ENCODE measurements at regions not wholly inside any gene's neighbourhood (a gene's known extent, or its start where the extent isn't known, plus 50 kb on each side); places are given as distances from the start of the nearest gene placed in this dataset.

DNA sequence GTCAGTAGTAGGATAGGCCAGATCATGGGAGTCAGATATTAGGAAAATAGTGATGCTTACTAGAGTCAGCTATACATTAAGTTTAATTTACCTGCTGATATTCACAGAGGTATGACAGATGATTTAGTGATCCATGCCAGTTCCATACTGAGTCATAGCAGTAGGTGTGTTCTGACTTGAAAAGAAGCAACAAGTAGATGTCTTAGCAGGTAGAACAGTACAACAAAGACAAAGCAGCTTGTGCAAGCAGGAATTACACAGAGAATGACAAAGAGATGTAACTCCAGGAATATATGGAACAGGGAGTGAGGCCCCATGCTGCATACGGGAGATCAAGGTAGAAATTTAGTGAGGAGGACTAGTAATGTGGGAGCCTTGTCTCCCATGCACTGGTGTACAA is 556.9 kb downstream of the SLC16A7 start:
- Histone ChIP-seq H2AFZ (ENCODE audit: low read length) (no peak overlapping the region), H3K4me1 (ENCODE audit: insufficient read depth, low read length, poor library complexity, severe bottlenecking) (no peaks in the 10 kb centered on the region), H4K20me1 (ENCODE audit: insufficient read depth, low read length) (no peaks in the 10 kb centered on the region), H3K9me3 (ENCODE audit: low read length) (no peaks in the 10 kb centered on the region), H3K27ac (ENCODE audit: low read depth, low read length, poor library complexity, severe bottlenecking) (no peak overlapping the region), H3K4me2 (ENCODE audit: low read length) (no peak overlapping the region), H3K79me2 (ENCODE audit: insufficient read depth, low read depth, low read length) (no peaks in the 10 kb centered on the region), H3K4me3 (ENCODE audit: low read depth, low read length, poor library complexity, severe bottlenecking) (no peak overlapping the region), H3K36me3 (ENCODE audit: insufficient read depth, low read length) (no peaks in the 10 kb centered on the region), H3K9me2 (ENCODE audit: insufficient read depth, low read length) (no peaks in the 10 kb centered on the region)
- TF ChIP-seq, protein P1, sequence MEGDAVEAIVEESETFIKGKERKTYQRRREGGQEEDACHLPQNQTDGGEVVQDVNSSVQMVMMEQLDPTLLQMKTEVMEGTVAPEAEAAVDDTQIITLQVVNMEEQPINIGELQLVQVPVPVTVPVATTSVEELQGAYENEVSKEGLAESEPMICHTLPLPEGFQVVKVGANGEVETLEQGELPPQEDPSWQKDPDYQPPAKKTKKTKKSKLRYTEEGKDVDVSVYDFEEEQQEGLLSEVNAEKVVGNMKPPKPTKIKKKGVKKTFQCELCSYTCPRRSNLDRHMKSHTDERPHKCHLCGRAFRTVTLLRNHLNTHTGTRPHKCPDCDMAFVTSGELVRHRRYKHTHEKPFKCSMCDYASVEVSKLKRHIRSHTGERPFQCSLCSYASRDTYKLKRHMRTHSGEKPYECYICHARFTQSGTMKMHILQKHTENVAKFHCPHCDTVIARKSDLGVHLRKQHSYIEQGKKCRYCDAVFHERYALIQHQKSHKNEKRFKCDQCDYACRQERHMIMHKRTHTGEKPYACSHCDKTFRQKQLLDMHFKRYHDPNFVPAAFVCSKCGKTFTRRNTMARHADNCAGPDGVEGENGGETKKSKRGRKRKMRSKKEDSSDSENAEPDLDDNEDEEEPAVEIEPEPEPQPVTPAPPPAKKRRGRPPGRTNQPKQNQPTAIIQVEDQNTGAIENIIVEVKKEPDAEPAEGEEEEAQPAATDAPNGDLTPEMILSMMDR (conservative IDR thresholded peaks at IDR 0.05; ENCODE audit: low read length), result no peak
- no peak for TF ChIP-seq EZH2phosphoT487 (IDR thresholded peaks at IDR 0.05; ENCODE audit: borderline replicate concordance, low read depth, low read length)
- ChIA-PET CTCF (ENCODE audit: unreplicated experiment) (no interaction called here), POLR2A (no interaction called here)
- intact Hi-C loops (cut with micrococcal nuclease; ENCODE audit: unreplicated experiment), result no loop called here
- no peak for DNase-seq (ENCODE audit: low spot score)
- no TSS peak for BruUV-seq (replicated peaks)

DNA sequence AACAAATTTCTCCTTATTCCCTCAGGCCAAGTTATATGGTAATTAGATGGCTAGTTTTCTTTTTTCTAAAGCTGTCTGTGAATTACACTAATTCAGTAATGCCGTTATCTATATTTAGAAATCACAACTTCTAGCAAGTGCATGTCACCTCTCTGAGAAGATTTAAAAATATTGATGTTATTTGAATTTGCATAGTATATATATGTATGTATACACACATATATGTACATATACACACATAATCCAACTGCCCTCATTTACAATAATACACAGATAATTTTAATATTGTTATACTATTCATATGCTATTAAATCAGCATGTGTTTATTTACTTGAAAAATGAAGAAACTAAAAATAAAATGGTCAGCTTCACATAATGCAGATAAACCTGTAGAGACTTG is 563.9 kb downstream of the SLC16A7 start:
- CTCF ChIA-PET (ENCODE audit: unreplicated experiment), result no interaction called here
- H3K79me2 ChIP-seq (ENCODE audit: insufficient read depth, low read depth, low read length), result no peaks in the 10 kb centered on the region
- no peaks in the 10 kb centered on the region for H3K36me3 ChIP-seq (ENCODE audit: insufficient read depth, low read length)
- H3K9me2 ChIP-seq (ENCODE audit: insufficient read depth, low read length), result no peaks in the 10 kb centered on the region
- no peak overlapping the region for H2AFZ ChIP-seq (ENCODE audit: low read length)
- TF ChIP-seq EZH2phosphoT487 (IDR thresholded peaks at IDR 0.05; ENCODE audit: borderline replicate concordance, low read depth, low read length), result no peak
- TF ChIP-seq, protein P1 (conservative IDR thresholded peaks at IDR 0.05; ENCODE audit: low read length), result no peak
- intact Hi-C loops (cut with micrococcal nuclease; ENCODE audit: unreplicated experiment), result no loop called here
- H4K20me1 ChIP-seq (ENCODE audit: insufficient read depth, low read length), result no peaks in the 10 kb centered on the region
- no peak overlapping the region for H3K27ac ChIP-seq (ENCODE audit: low read depth, low read length, poor library complexity, severe bottlenecking)
- H3K4me3 ChIP-seq (ENCODE audit: low read depth, low read length, poor library complexity, severe bottlenecking), result no peak overlapping the region
- DNase-seq (ENCODE audit: low spot score), result no peak
- H3K4me1 ChIP-seq (ENCODE audit: insufficient read depth, low read length, poor library complexity, severe bottlenecking), result no peaks in the 10 kb centered on the region
- no peaks in the 10 kb centered on the region for H3K9me3 ChIP-seq (ENCODE audit: low read length)
- POLR2A ChIA-PET, result interaction anchor here (0.6 kb wide), 1 partner anchor 22 kb away, joined by 3 read pairs; no protein-coding TSS in a partner anchor
- no TSS peak for BruUV-seq (replicated peaks)
- no peak overlapping the region for H3K4me2 ChIP-seq (ENCODE audit: low read length)

DNA sequence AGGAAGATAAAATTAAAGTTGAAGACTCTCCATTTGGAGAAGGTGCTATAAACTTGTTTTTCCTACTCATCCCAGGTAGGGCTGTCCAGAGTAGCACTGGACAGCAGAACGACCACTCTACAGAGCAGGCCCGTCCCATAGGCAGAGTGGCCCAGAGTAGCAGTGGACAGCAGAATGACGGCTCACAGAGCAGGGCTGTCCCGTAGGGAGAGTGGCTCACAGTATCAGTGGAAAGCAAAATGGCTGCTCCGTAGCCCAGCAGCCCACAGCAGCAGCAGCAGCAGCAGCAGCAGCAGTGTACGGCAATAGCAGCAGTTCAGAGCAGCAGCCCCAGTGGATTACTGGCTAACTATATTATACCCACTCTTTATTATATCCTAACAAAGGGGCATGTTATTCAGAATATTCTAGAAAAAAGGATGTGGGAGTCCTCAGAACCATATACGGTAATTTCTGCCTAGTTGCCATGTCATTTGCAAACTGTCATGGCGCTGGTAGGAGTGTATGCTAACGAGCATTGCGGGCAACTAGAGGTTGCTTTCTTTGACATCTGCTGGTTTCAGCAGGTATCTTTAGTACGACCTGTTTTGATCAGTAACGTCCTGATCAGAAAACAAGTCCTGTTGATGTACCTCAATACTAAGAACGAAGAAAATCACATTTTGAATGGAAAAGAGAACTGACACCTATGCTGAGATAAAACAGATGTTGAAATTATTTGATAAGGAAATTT is 567.3 kb downstream of the SLC16A7 start:
- H3K9me2 ChIP-seq (ENCODE audit: insufficient read depth, low read length), result no peaks in the 10 kb centered on the region
- no peak overlapping the region for H2AFZ ChIP-seq (ENCODE audit: low read length)
- no peaks in the 10 kb centered on the region for H3K9me3 ChIP-seq (ENCODE audit: low read length)
- no peak for TF ChIP-seq EZH2phosphoT487 (IDR thresholded peaks at IDR 0.05; ENCODE audit: borderline replicate concordance, low read depth, low read length)
- TF ChIP-seq, protein P1 (conservative IDR thresholded peaks at IDR 0.05; ENCODE audit: low read length), result no peak
- DNase-seq (ENCODE audit: low spot score), result no peak
- H3K79me2 ChIP-seq (ENCODE audit: insufficient read depth, low read depth, low read length), result no peaks in the 10 kb centered on the region
- intact Hi-C loops (cut with micrococcal nuclease; ENCODE audit: unreplicated experiment), result no loop called here
- BruUV-seq (replicated peaks), result no TSS peak
- ChIA-PET POLR2A (no interaction called here), CTCF (ENCODE audit: unreplicated experiment) (no interaction called here)
- H3K4me3 ChIP-seq (ENCODE audit: low read depth, low read length, poor library complexity, severe bottlenecking), result no peak overlapping the region
- H3K36me3 ChIP-seq (ENCODE audit: insufficient read depth, low read length), result no peaks in the 10 kb centered on the region
- H3K4me1 ChIP-seq (ENCODE audit: insufficient read depth, low read length, poor library complexity, severe bottlenecking), result no peaks in the 10 kb centered on the region
- no peaks in the 10 kb centered on the region for H4K20me1 ChIP-seq (ENCODE audit: insufficient read depth, low read length)
- no peak overlapping the region for H3K4me2 ChIP-seq (ENCODE audit: low read length)
- no peak overlapping the region for H3K27ac ChIP-seq (ENCODE audit: low read depth, low read length, poor library complexity, severe bottlenecking)

Data from OCI-LY7 (cell line).